IMR-90 (cell line): ENCODE measurements at regions not wholly inside any gene's neighbourhood (a gene's known extent, or its start where the extent isn't known, plus 50 kb on each side); places are given as distances from the start of the nearest gene placed in this dataset.

Experiments
- ATAC-seq: fragments of 200-7000 bp; cut with Tn5 transposase; 2 replicates; pipeline ENCODE4 v1.9.1; 2020; ENCODE audit warnings: low read depth, mild to moderate bottlenecking, moderate library complexity
- BruUV-seq: library from RNA; stranded (reverse); fragments of 400-500 nt; replicated peaks from 2 replicates; lab custom pipeline; 2021; lab: Mats Ljungman, UMichigan
- CTCF ChIA-PET: fragments of 300-600 bp; formaldehyde crosslinking; extraction: SDS; loops from one replicate; lab custom pipeline; 2021; ENCODE audit warnings: antibody characterized with exemption; lab: Yijun Ruan, JAX
- POLR2A ChIA-PET: fragments of 300-600 bp; sonication (Branson Sonifier 250); formaldehyde crosslinking; loops from one replicate; lab custom pipeline; 2022; ENCODE audit warnings: antibody characterized with exemption; ENCODE audit not compliant: unreplicated experiment; lab: Charles Lee
- DNase-seq: peaks from one replicate; pipeline ENCODE4 v3.0.0; 2013
- H2AFZ ChIP-seq: replicated peaks from 2 replicates; pipeline ENCODE3; 2013; ENCODE audit warnings: low read length, mild to moderate bottlenecking; ENCODE audit not compliant: poor library complexity
- H2AK5ac ChIP-seq: 2 replicates; pipeline ENCODE4 v1.6.1; 2013; ENCODE audit warnings: low read depth, low read length, inconsistent platforms
- H2AK9ac ChIP-seq: replicated peaks from 2 replicates; pipeline ENCODE3; 2013; ENCODE audit warnings: mild to moderate bottlenecking, low read depth, low read length, moderate library complexity; ENCODE audit not compliant: poor library complexity
- H2BK120ac ChIP-seq: 2 replicates; pipeline ENCODE4 v1.6.1; 2013; ENCODE audit warnings: low read depth, low read length, inconsistent platforms
- H2BK15ac ChIP-seq: 3 replicates; pipeline ENCODE4 v1.6.1; 2013; ENCODE audit warnings: low read depth, low read length, inconsistent platforms
- H2BK20ac ChIP-seq: 2 replicates; pipeline ENCODE4 v1.6.1; 2013; ENCODE audit warnings: low read depth, mild to moderate bottlenecking, inconsistent platforms, low read length, moderate library complexity
- H2BK5ac ChIP-seq: 2 replicates; pipeline ENCODE4 v1.6.1; 2013; ENCODE audit warnings: mild to moderate bottlenecking, low read depth, low read length, inconsistent platforms; ENCODE audit not compliant: poor library complexity, severe bottlenecking
- H3K14ac ChIP-seq: replicated peaks from 2 replicates; pipeline ENCODE4 v1.6.1; 2013; ENCODE audit warnings: low read depth, low read length, inconsistent platforms
- H3K18ac ChIP-seq: 2 replicates; pipeline ENCODE4 v1.6.1; 2013; ENCODE audit warnings: low read depth, low read length, control low read depth
- H3K23ac ChIP-seq: 2 replicates; pipeline ENCODE4 v1.6.1; 2013; ENCODE audit warnings: low read depth, low read length, inconsistent platforms
- H3K27ac ChIP-seq: 2 replicates; pipeline ENCODE4 v1.5.1; 2013; ENCODE audit warnings: mild to moderate bottlenecking, control low read depth, low read length; ENCODE audit not compliant: insufficient read depth
- H3K27me3 ChIP-seq: 2 replicates; pipeline ENCODE4 v1.6.1; 2013; ENCODE audit warnings: low read length; ENCODE audit not compliant: control insufficient read depth, insufficient read depth
- H3K36me3 ChIP-seq: 2 replicates; pipeline ENCODE4 v1.6.1; 2013; ENCODE audit warnings: low read length, mixed read lengths; ENCODE audit not compliant: control insufficient read depth, insufficient read depth
- H3K4ac ChIP-seq: 2 replicates; pipeline ENCODE4 v1.6.1; 2013; ENCODE audit warnings: low read depth, low read length, inconsistent platforms
- H3K4me1 ChIP-seq: 2 replicates; pipeline ENCODE4 v1.6.1; 2013; ENCODE audit warnings: low read length, mixed read lengths; ENCODE audit not compliant: control insufficient read depth, insufficient read depth
- H3K4me2 ChIP-seq: 2 replicates; pipeline ENCODE4 v1.6.1; 2013; ENCODE audit warnings: low read depth, mild to moderate bottlenecking, control low read depth, low read length, moderate library complexity
- H3K4me3 ChIP-seq: 2 replicates; pipeline ENCODE4 v1.5.1; 2013; ENCODE audit warnings: low read depth, mild to moderate bottlenecking, control low read depth, low read length, moderate library complexity; ENCODE audit not compliant: insufficient read depth
- H3K56ac ChIP-seq: 2 replicates; pipeline ENCODE4 v1.6.1; 2013; ENCODE audit warnings: low read length, inconsistent platforms; ENCODE audit not compliant: insufficient read depth; ENCODE audit errors: extremely low read depth
- H3K79me1 ChIP-seq, 2 experiments: 2 replicates each; pipeline ENCODE4 v1.6.1; 2013; ENCODE audit warnings: low read length in 2 of 2, inconsistent platforms in 1 of 2, low read depth in 1 of 2
- H3K9ac ChIP-seq: 2 replicates; pipeline ENCODE4 v1.6.1; 2013; ENCODE audit warnings: low read depth, low read length, control low read depth
- H3K9me1 ChIP-seq: 2 replicates; pipeline ENCODE4 v1.6.1; 2013; ENCODE audit warnings: low read length, inconsistent platforms; ENCODE audit not compliant: insufficient read depth
- H3K9me3 ChIP-seq: 2 replicates; pipeline ENCODE4 v1.6.1; 2013; ENCODE audit warnings: low read length; ENCODE audit not compliant: control insufficient read depth, insufficient read depth
- H4K20me1 ChIP-seq: 2 replicates; pipeline ENCODE4 v1.6.1; 2013; ENCODE audit warnings: low read length, inconsistent platforms; ENCODE audit not compliant: insufficient read depth
- H4K5ac ChIP-seq: 2 replicates; pipeline ENCODE4 v1.6.1; 2013; ENCODE audit warnings: mild to moderate bottlenecking, low read depth, low read length, control low read depth
- H4K8ac ChIP-seq, 2 experiments: 2 replicates each; pipeline ENCODE4 v1.6.1; 2013; ENCODE audit warnings: low read depth in 2 of 2, low read length in 2 of 2, control low read depth in 1 of 2, inconsistent platforms in 1 of 2
- H4K91ac ChIP-seq: 2 replicates; pipeline ENCODE4 v1.6.1; 2013; ENCODE audit warnings: low read depth, low read length, inconsistent platforms; ENCODE audit not compliant: insufficient read depth
- BHLHE40 ChIP-seq: fragments of 150-350 bp; IDR thresholded peaks from 2 replicates; pipeline ENCODE4 v1.6.1; 2016; ENCODE audit warnings: mild to moderate bottlenecking, low read depth, low read length
- CEBPB ChIP-seq: IDR thresholded peaks from 2 replicates; pipeline ENCODE4 v1.6.1; 2012; ENCODE audit warnings: low read depth, low read length, improper control_type of control experiment
- CHD1 ChIP-seq: IDR thresholded peaks from 2 replicates; pipeline ENCODE4 v1.6.1; 2012; ENCODE audit warnings: low read depth, low read length, improper control_type of control experiment
- FOS ChIP-seq: fragments of 150-350 bp; IDR thresholded peaks from 2 replicates; pipeline ENCODE4 v1.6.1; 2016; ENCODE audit warnings: low read depth, low read length
- MAFK ChIP-seq: IDR thresholded peaks from 2 replicates; pipeline ENCODE4 v1.6.1; 2012; ENCODE audit warnings: low read depth, low read length, improper control_type of control experiment
- NFE2L2 ChIP-seq: fragments of 150-350 bp; IDR thresholded peaks from 2 replicates; pipeline ENCODE4 v1.6.1; 2016; ENCODE audit warnings: low read depth, mild to moderate bottlenecking, low read length
- POLR2A ChIP-seq: IDR thresholded peaks from 2 replicates; pipeline ENCODE4 v1.6.1; 2012; ENCODE audit warnings: mild to moderate bottlenecking, low read depth, low read length
- RAD21 ChIP-seq: IDR thresholded peaks from 2 replicates; pipeline ENCODE4 v1.6.1; 2012; ENCODE audit warnings: low read length, improper control_type of control experiment
- RCOR1 ChIP-seq: IDR thresholded peaks from 2 replicates; pipeline ENCODE4 v1.6.1; 2012; ENCODE audit warnings: mild to moderate bottlenecking, low read length, improper control_type of control experiment; ENCODE audit not compliant: insufficient replicate concordance
- RFX5 ChIP-seq: IDR thresholded peaks from 2 replicates; pipeline ENCODE4 v1.8.0; 2012; ENCODE audit warnings: low read depth, mild to moderate bottlenecking, low read length, moderate library complexity
- WGBS, 2 experiments: methylation state at CpG; one replicate each; pipeline versions ENCODE4 v1.1.5 to v1.1.7; 2013; ENCODE audit warnings: missing lambda C conversion rate in 2 of 2; ENCODE audit not compliant: insufficient read length in 1 of 2; ENCODE audit errors: extremely low coverage in 2 of 2; 5-methylcytosine and 5-hydroxymethylcytosine counted together
- dilution Hi-C: fragments of 300-500 bp; cut with HindIII; formaldehyde crosslinking; loops from one replicate; pipeline ENCODE4 v1.14.3; 2018; ENCODE audit warnings: low sequenced_read_pairs; ENCODE audit not compliant: unreplicated experiment
- in situ Hi-C: fragments of 300-500 bp; cut with MboI; formaldehyde crosslinking; loops from 3 replicates; pipeline ENCODE4 v1.14.3; 2019; ENCODE audit warnings: low sequenced_read_pairs, inconsistent platforms, mixed read lengths
- intact Hi-C: fragments of 100-400 bp; cut with micrococcal nuclease; formaldehyde crosslinking; loops from 2 replicates; pipeline ENCODE4 v1.10.0; 2022
- TF ChIP-seq, protein P1 (sequence below): fragments of 150-350 bp; IDR thresholded peaks from 2 replicates; pipeline ENCODE4 v1.6.1; 2016; ENCODE audit warnings: low read depth, mild to moderate bottlenecking, low read length, moderate library complexity, borderline replicate concordance
- TF ChIP-seq, protein P2 (sequence below): fragments of 150-350 bp; IDR thresholded peaks from 2 replicates; pipeline ENCODE4 v1.6.1; 2017; ENCODE audit warnings: mild to moderate bottlenecking, antibody characterized with exemption, low read length, low read depth

DNA sequence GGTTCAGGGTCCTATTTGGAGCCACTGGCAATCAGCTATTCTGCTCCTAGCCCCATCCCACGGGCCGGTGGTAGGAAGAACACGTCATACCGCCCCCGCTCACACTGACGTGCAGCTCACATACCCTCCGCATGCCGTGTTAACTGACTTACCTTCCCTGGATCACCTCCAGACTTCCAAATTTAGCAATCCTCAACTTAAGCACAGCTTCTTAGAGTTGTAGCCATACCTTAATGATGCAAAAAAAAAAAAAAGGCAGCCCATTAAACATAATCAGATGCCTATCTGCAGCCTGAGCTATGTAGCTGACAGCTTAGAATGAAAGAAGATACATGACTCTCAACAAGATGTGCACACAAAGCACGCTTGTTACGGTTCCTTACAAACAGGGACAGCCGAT, 93.0 kb downstream of the IRX2 start:
- dilution Hi-C loops (no loop called here), in situ Hi-C loops (no loop called here), intact Hi-C loops (no loop called here)
- H3K9me1 ChIP-seq, result no peaks in the 10 kb centered on the region
- no peak overlapping the region for H3K14ac ChIP-seq
- no peaks in the 10 kb centered on the region for H3K36me3 ChIP-seq
- no peak overlapping the region for H3K23ac ChIP-seq
- ChIA-PET CTCF (no interaction called here), POLR2A (no interaction called here)
- peak; percentile 2 for DNase-seq
- no peak overlapping the region for H3K27ac ChIP-seq
- no peak overlapping the region for H3K4ac ChIP-seq
- no peak overlapping the region for H2BK20ac ChIP-seq
- no CpG with 5 or more reads among the region's 11 CpGs for WGBS, 2 experiments
- H3K27me3 ChIP-seq, result no peaks in the 10 kb centered on the region
- H3K4me1 ChIP-seq, result no peaks in the 10 kb centered on the region
- H4K5ac ChIP-seq, result no peak overlapping the region
- H2AFZ ChIP-seq, result no peak overlapping the region
- H2BK5ac ChIP-seq, result no peak overlapping the region
- H3K9ac ChIP-seq, result no peak overlapping the region
- no peak overlapping the region for H3K4me2 ChIP-seq
- TF ChIP-seq CEBPB, result no peak
- TF ChIP-seq FOS, result no peak
- TF ChIP-seq POLR2A, result no peak
- TF ChIP-seq CHD1, result no peak
- no peak for TF ChIP-seq BHLHE40
- TF ChIP-seq RFX5, result no peak
- TF ChIP-seq NFE2L2, result no peak
- TF ChIP-seq, protein P1, sequence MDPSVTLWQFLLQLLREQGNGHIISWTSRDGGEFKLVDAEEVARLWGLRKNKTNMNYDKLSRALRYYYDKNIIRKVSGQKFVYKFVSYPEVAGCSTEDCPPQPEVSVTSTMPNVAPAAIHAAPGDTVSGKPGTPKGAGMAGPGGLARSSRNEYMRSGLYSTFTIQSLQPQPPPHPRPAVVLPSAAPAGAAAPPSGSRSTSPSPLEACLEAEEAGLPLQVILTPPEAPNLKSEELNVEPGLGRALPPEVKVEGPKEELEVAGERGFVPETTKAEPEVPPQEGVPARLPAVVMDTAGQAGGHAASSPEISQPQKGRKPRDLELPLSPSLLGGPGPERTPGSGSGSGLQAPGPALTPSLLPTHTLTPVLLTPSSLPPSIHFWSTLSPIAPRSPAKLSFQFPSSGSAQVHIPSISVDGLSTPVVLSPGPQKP, result no peak
- TF ChIP-seq, protein P2, sequence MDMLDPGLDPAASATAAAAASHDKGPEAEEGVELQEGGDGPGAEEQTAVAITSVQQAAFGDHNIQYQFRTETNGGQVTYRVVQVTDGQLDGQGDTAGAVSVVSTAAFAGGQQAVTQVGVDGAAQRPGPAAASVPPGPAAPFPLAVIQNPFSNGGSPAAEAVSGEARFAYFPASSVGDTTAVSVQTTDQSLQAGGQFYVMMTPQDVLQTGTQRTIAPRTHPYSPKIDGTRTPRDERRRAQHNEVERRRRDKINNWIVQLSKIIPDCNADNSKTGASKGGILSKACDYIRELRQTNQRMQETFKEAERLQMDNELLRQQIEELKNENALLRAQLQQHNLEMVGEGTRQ, result no peak
- no peak for TF ChIP-seq RCOR1
- no peak for TF ChIP-seq RAD21
- no peak for TF ChIP-seq MAFK
- H3K79me1 ChIP-seq, result no peaks in the 10 kb centered on the region
- H2BK15ac ChIP-seq, result no peak overlapping the region
- H2AK5ac ChIP-seq, result no peak overlapping the region
- ATAC-seq, result no peak
- H4K91ac ChIP-seq, result no peak overlapping the region
- H3K9me3 ChIP-seq, result peaks cover 27% of the 10 kb centered on the region
- no TSS peak for BruUV-seq
- no peak overlapping the region for H3K56ac ChIP-seq
- no peak overlapping the region for H4K8ac ChIP-seq
- H4K20me1 ChIP-seq, result no peaks in the 10 kb centered on the region
- H3K4me3 ChIP-seq, result no peak overlapping the region
- H2AK9ac ChIP-seq, result no peak overlapping the region
- no peak overlapping the region for H3K18ac ChIP-seq
- no peak overlapping the region for H2BK120ac ChIP-seq
